Activated CD8-positive, alpha-beta memory T cell treated with anti-CD3 and anti-CD28 coated beads, Interleukin-2, amount 50 U/mL, for 24 hours (primary cell): ENCODE measurements at regions not wholly inside any gene's neighbourhood (a gene's known extent, or its start where the extent isn't known, plus 50 kb on each side); places are given as distances from the start of the nearest gene placed in this dataset.

ENCODE experiments used
- DNase-seq: peaks from one replicate; pipeline ENCODE4 v3.0.0-alpha.2; 2020; ENCODE audit errors: extremely low read depth

- no peak for DNase-seq
These were observed 172.1 kb downstream of the SNX18 start for GRCh38 chr5:54689411-54690251.

GRCh38 chr5:54680998-54681397, 163.4 kb downstream of the SNX18 start:
- no peak for DNase-seq

GRCh38 chr5:54679686-54680085, 162.1 kb downstream of the SNX18 start:
- no peak for DNase-seq

- DNase-seq: no peak
These were observed 161.2 kb downstream of the SNX18 start for GRCh38 chr5:54678737-54679136.

- no peak for DNase-seq
These were observed 159.2 kb downstream of the SNX18 start for GRCh38 chr5:54676481-54677340.

- DNase-seq: peak; percentile 6
These were observed 156.1 kb downstream of the SNX18 start for GRCh38 chr5:54673523-54674225.

GRCh38 chr5:54672871-54673270, 155.3 kb downstream of the SNX18 start:
- DNase-seq: no peak

- no peak for DNase-seq
These were observed 154.1 kb downstream of the SNX18 start for GRCh38 chr5:54671681-54672080.

GRCh38 chr5:54671111-54671531, 153.6 kb downstream of the SNX18 start:
- DNase-seq: no peak

- DNase-seq: no peak
These were observed 152.7 kb downstream of the SNX18 start for GRCh38 chr5:54670281-54670680.

- no peak for DNase-seq
These were observed 152.3 kb downstream of the SNX18 start for GRCh38 chr5:54669845-54670244.

- no peak for DNase-seq
These were observed 151.7 kb downstream of the SNX18 start for GRCh38 chr5:54669285-54669684.

- no peak for DNase-seq
These were observed 150.5 kb downstream of the SNX18 start for GRCh38 chr5:54668096-54668495.

GRCh38 chr5:54667136-54667535, 149.6 kb downstream of the SNX18 start:
- no peak for DNase-seq

- no peak for DNase-seq
These were observed 146.3 kb downstream of the SNX18 start for GRCh38 chr5:54663866-54664265.

- DNase-seq: no peak
These were observed 143.6 kb downstream of the SNX18 start for GRCh38 chr5:54661111-54661510.

- no peak for DNase-seq
These were observed 142.2 kb downstream of the SNX18 start for GRCh38 chr5:54659700-54660131.

- DNase-seq: no peak
These were observed 140.5 kb downstream of the SNX18 start for GRCh38 chr5:54658010-54658409.

- no peak for DNase-seq
These were observed 138.7 kb downstream of the SNX18 start for GRCh38 chr5:54656261-54656728.

- DNase-seq: no peak
These were observed 138.2 kb downstream of the SNX18 start for GRCh38 chr5:54655761-54656160.

GRCh38 chr5:54655266-54655665, 137.7 kb downstream of the SNX18 start:
- DNase-seq: no peak
